Stimulated activated memory B cell treated with anti-CD40 and anti-IgM and Interleukin-4, amounts not matched to agents 10 μg/mL and 1 μg/mL and 100 μg/mL, for 72 hours (primary cell): ENCODE measurements at regions not wholly inside any gene's neighbourhood (a gene's known extent, or its start where the extent isn't known, plus 50 kb on each side); places are given as distances from the start of the nearest gene placed in this dataset.

Experiments used
- ATAC-seq: fragments of 150-1000 bp; cut with Tn5 transposase; 2 replicates; pipeline ENCODE4 v1.10.0; 2021
- H3K27ac Mint-ChIP-seq: one replicate; pipeline ENCODE4 v1.8.0; 2022; ENCODE audit warnings: mild to moderate bottlenecking, mixed read lengths
- H3K27me3 Mint-ChIP-seq: one replicate; pipeline ENCODE4 v1.8.0; 2022; ENCODE audit warnings: mixed read lengths
- H3K36me3 Mint-ChIP-seq: one replicate; pipeline ENCODE4 v1.8.0; 2022; ENCODE audit warnings: mixed read lengths
- H3K4me1 Mint-ChIP-seq: one replicate; pipeline ENCODE4 v1.8.0; 2022; ENCODE audit warnings: mixed read lengths
- H3K4me3 Mint-ChIP-seq: one replicate; pipeline ENCODE4 v1.8.0; 2022; ENCODE audit warnings: mild to moderate bottlenecking, moderate library complexity, mixed read lengths
- H3K9me3 Mint-ChIP-seq: one replicate; pipeline ENCODE4 v1.8.0; 2022; ENCODE audit warnings: mixed read lengths

DNA sequence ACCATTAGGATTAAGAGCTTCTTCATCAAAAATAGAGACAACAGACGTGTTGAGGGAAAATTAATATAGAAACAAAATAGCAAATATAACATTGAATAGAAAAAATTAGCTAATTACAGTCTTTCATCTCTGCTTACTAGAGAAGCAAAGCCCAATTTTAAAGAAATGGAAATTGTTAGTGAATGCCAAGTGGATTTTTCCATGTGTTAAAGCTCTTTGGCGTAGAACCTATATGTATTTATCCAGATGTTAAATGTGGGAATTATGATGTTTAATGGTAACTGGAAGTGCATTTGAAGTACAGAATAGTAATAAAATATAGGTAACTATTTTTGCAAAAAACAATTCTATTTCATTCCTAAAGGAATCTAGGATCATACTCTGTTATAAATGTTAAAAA lies 212.0 kb upstream of the COL3A1 start:
- Mint-ChIP-seq H3K4me1 (no peaks in the 10 kb centered on the region), H3K4me3 (no peak overlapping the region), H3K27me3 (no peaks in the 10 kb centered on the region), H3K27ac (no peak overlapping the region), H3K36me3 (no peaks in the 10 kb centered on the region), H3K9me3 (no peaks in the 10 kb centered on the region)
- no peak for ATAC-seq

DNA sequence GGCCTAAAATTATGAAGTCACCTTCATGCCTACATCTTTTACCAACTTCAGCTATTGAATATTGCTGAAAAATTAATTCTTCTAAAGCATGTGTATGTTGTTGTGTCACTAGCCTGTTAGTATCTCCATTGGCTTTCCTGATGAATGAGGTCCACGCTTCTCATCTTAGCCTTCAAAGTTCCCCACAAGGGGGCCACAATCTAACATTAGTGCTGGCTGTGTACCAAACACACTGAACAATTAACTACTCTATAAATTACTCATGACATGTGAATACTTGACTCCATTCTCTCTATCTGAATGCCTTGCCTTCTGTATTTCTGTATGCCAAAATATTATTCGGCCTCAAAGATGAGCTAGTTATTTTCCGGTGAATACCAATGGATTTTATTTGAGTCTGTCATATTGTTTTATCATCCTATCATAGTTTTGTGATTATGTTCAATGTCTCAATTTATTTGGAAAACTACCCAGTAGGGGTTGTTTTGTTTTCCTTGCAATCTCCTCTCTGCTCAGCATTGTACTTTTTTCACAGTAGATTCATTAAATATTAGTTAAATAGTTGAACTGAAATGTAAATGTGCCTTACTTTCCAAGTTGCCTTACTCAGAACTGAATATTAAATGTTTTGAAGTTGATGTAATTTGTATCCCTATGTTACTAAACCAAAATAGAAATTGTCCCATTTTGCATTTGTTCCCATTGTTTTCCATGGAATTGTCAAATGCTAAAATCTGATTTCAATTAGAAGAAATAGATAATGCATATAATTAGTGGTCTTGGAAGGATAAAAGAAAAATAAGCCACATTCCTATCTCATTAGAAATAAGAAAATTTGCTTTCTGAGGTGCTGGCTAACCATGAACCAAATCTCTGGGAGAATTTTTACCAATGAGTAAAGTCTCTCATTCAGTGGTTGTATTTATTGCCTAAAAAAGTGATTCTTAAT lies 208.4 kb upstream of the COL3A1 start:
- Mint-ChIP-seq H3K9me3 (no peaks in the 10 kb centered on the region), H3K4me3 (no peak overlapping the region), H3K36me3 (no peaks in the 10 kb centered on the region), H3K27me3 (no peaks in the 10 kb centered on the region), H3K27ac (no peak overlapping the region), H3K4me1 (no peaks in the 10 kb centered on the region)
- ATAC-seq: no peak

DNA sequence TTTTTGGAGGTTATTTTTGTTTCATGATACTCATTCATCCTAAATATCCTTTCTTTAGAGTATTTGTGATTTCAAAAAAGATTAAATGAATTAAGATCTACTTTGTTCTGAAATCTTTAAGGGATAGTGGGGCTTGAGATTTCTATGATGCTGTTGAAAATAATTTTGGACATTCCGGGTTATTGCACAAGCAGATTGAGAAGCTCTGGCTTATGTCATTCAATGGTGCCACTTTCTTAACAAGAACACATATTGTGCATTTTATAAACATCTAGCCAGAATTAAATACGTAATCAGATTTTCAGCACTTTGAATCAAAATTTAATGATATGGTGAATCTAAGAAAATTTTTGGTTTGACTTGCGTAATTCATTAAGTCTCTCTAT lies 207.7 kb upstream of the COL3A1 start:
- Mint-ChIP-seq H3K4me1 (no peaks in the 10 kb centered on the region), H3K27me3 (no peaks in the 10 kb centered on the region)
- ATAC-seq: no peak

DNA sequence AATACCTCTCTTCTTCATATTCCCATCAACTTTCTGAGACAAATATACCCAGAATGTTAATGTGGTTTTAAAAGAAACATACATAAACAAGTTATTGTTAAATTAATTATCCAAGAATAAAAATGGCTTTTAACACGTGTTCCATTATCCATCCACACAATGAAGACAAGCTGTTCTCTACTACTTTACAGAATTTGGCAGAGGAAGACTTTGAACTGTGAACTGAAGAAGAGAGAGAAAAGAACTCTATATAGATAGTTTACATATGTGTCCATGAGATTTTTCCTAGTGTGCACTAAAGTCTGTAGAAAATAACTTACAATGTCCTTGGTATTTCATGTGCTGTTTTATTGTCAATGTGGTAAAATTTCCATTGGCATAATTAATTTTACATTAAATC lies 207.0 kb upstream of the COL3A1 start:
- no peaks in the 10 kb centered on the region for H3K36me3 Mint-ChIP-seq
- H3K9me3 Mint-ChIP-seq: no peaks in the 10 kb centered on the region
- no peak for ATAC-seq
- no peak overlapping the region for H3K4me3 Mint-ChIP-seq
- no peak overlapping the region for H3K27ac Mint-ChIP-seq
- no peaks in the 10 kb centered on the region for H3K27me3 Mint-ChIP-seq
- H3K4me1 Mint-ChIP-seq: no peaks in the 10 kb centered on the region

More for the DNA sequence above, 207.7 kb upstream of the COL3A1 start:
- Mint-ChIP-seq H3K4me3 (no peak overlapping the region), H3K36me3 (no peaks in the 10 kb centered on the region), H3K9me3 (no peaks in the 10 kb centered on the region), H3K27ac (no peak overlapping the region)

DNA sequence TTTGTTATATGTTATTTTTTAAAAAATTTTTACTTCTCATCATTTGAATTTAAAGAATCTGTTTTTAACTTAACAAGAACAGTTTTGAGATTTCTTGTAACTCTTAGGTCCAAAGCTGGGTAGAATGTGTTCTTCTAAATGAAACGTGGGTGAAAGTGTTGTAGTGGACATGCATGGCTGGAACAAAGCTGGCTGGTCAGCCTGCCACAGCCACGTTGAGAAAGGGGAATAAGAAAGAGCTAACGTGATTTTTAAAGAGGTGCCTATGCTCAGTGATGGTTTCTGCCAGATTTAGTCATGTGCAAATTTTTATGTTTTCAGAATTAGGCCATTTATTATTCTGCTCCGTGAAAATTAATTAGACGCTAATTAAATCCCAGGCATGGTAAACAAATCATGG lies 203.9 kb upstream of the COL3A1 start:
- Mint-ChIP-seq H3K36me3 (no peaks in the 10 kb centered on the region), H3K27ac (no peak overlapping the region), H3K4me1 (no peaks in the 10 kb centered on the region), H3K9me3 (no peaks in the 10 kb centered on the region), H3K4me3 (no peak overlapping the region), H3K27me3 (no peaks in the 10 kb centered on the region)
- no peak for ATAC-seq

DNA sequence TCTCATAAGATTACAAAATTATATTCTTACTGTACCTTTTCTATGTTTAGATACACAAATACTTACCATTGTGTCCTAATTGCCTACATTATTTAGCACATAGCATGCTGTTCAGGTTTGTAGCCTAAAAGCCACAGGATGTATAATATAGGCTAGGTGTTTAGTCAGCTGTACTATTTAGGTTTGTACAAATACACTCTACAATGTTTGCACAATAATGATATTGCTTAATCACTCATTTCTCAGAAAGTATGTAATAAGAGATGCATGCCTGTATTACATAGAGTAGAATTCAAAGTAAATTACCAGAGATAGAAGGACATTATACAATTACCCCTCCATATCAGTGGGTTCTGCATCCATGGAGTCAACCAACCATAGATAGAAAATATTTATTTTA lies 201.1 kb upstream of the COL3A1 start:
- no peaks in the 10 kb centered on the region for H3K9me3 Mint-ChIP-seq
- no peak for ATAC-seq
- no peak overlapping the region for H3K27ac Mint-ChIP-seq
- no peaks in the 10 kb centered on the region for H3K4me1 Mint-ChIP-seq
- no peak overlapping the region for H3K4me3 Mint-ChIP-seq
- no peaks in the 10 kb centered on the region for H3K36me3 Mint-ChIP-seq
- H3K27me3 Mint-ChIP-seq: no peaks in the 10 kb centered on the region

DNA sequence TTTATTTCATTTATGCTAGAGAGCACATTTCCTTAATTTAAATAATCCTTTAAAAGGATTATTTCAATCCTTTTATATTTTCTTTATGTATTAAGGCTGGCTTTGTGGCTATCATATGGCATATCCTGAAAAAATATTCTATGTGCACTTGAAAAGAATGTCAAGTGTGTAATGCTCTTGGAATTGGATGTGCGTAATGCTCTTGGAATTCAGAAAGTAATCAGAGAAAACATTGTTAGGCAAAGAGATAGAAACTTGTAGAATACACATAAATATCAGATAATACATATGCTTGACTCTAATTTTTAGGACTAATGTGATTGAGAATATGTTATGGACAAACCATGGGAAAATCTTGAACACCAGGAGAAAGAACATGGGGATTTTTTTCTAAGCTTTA lies 197.5 kb upstream of the COL3A1 start:
- Mint-ChIP-seq H3K4me1 (no peaks in the 10 kb centered on the region), H3K36me3 (no peaks in the 10 kb centered on the region), H3K9me3 (peaks cover 2% of the 10 kb centered on the region), H3K27ac (no peak overlapping the region), H3K4me3 (no peak overlapping the region), H3K27me3 (no peaks in the 10 kb centered on the region)
- no peak for ATAC-seq

DNA sequence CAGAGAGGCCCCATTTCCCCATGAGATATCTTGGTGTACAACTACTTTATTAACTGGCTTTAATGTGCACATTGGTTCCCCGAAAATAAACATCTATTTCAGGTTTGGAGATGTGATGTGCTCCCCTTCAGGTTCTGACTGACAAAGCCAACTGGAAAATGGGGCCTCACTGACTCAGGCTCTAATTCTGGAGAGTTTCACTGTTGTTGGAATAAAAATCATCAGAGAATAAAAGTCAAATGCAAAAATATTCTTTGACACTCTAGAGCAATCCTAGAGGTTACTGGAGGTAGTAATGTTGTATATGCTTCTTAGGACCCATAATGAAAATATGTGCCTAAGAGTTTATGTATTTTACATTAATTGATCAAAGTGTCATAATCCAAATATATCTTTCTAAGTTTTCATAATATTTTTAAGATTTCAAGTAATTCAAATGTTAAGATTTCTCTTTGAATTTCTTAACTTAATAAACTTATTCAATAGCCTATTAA lies 189.9 kb upstream of the COL3A1 start:
- no peak overlapping the region for H3K27ac Mint-ChIP-seq
- no peaks in the 10 kb centered on the region for H3K36me3 Mint-ChIP-seq
- peaks cover 2% of the 10 kb centered on the region for H3K9me3 Mint-ChIP-seq
- ATAC-seq: no peak
- H3K4me1 Mint-ChIP-seq: no peaks in the 10 kb centered on the region
- H3K27me3 Mint-ChIP-seq: no peaks in the 10 kb centered on the region
- H3K4me3 Mint-ChIP-seq: no peak overlapping the region

DNA sequence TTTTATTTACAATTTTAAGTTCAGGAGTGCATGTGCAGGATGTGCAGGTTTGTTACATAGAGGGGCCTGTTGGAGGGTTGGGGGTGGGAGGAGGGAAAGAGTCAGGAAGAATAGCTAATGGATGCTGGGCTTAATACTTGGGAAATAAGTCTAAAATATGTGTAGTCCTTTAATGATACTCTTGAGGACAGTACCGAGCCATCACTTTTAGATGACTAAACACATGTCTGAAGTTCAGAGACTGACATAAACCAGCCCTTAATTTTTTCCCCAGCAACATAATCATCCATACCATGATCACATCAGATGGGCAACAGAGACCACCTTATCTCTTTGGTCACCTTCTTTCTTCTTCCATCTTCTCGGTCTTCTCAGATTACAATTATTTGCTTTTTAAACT lies 189.1 kb upstream of the COL3A1 start:
- no peak for ATAC-seq
- peaks cover 2% of the 10 kb centered on the region for H3K9me3 Mint-ChIP-seq

DNA sequence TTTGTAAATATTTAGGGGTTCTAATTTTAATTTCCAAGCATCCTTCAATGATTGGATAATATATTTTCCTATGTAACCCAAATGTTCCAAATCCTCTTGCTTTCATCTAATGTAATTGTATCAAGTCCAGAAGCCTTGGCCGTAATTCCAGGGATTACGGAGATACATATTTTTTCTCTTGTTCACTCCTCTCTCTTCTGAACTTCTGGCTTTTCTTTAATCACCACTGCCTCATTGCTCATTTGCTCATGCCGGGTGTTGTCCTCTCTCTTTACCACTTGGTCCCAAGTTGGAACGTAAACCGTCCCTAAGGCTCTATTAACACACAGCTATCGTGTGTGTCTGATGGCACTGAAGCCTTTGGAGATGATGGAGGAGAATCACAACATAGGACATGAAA lies 188.7 kb upstream of the COL3A1 start:
- no peak for ATAC-seq
- Mint-ChIP-seq H3K27me3 (no peaks in the 10 kb centered on the region), H3K36me3 (no peaks in the 10 kb centered on the region), H3K27ac (no peak overlapping the region), H3K9me3 (peaks cover 2% of the 10 kb centered on the region), H3K4me1 (no peaks in the 10 kb centered on the region), H3K4me3 (no peak overlapping the region)

More for the DNA sequence above, 189.1 kb upstream of the COL3A1 start:
- Mint-ChIP-seq H3K27me3 (no peaks in the 10 kb centered on the region), H3K4me1 (no peaks in the 10 kb centered on the region), H3K4me3 (no peak overlapping the region), H3K36me3 (no peaks in the 10 kb centered on the region), H3K27ac (no peak overlapping the region)

DNA sequence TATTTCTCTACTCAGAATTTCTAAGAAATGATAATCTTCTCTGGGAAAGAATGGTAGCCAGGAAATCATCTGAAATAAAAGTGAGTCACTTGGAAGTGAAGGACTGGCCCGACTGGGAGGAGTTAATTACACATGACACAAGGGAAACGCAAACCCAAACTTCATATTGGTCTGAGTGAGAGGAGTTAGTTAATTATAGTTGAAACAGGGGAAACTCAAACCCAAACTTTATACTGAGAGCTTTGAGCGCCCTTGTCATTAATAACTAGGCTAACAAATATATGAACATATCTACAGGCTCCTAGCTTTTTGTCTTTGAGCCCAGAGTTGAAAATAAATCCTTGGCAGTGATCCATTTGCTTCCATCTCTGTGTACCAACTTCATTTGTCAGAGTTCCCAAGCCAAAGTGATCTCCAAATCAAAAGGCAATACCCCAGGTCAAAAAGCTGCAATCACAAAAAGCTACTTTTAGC lies 187.8 kb upstream of the COL3A1 start:
- Mint-ChIP-seq H3K9me3 (no peaks in the 10 kb centered on the region), H3K4me3 (no peak overlapping the region), H3K36me3 (no peaks in the 10 kb centered on the region), H3K27me3 (no peaks in the 10 kb centered on the region), H3K27ac (no peak overlapping the region), H3K4me1 (no peaks in the 10 kb centered on the region)
- ATAC-seq: no peak

DNA sequence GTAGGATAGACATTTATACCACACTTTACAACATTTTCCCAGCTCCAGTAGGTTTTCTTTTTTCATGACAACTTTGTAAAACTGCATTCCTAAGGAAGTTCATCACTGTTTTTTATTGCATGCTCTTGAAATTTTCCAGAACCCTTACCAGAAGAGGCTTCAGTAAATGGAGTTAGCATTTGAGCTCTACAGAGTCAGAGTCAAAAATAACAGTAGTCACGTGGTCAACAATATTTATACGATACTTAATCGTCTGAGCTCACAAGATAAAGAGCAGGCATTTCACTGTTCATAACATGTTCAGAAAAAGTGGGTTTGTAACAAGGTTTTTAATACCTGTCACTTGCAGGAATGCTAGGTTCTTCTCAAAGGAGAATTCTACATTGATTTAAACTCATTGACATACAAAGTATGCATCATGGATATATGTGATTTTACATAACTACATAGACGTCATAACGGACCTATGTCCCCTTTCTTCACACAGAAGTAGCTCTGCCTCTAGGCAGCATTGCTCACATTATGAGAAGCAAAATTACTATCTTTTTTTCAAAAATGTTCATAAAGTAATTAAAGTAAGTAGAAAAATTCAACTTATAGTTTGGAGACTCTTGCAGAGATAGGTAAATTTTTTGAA lies 187.0 kb upstream of the COL3A1 start:
- no peaks in the 10 kb centered on the region for H3K27me3 Mint-ChIP-seq
- no peaks in the 10 kb centered on the region for H3K4me1 Mint-ChIP-seq
- no peak for ATAC-seq
- no peaks in the 10 kb centered on the region for H3K9me3 Mint-ChIP-seq
- H3K4me3 Mint-ChIP-seq: no peak overlapping the region
- H3K27ac Mint-ChIP-seq: no peak overlapping the region
- H3K36me3 Mint-ChIP-seq: no peaks in the 10 kb centered on the region

DNA sequence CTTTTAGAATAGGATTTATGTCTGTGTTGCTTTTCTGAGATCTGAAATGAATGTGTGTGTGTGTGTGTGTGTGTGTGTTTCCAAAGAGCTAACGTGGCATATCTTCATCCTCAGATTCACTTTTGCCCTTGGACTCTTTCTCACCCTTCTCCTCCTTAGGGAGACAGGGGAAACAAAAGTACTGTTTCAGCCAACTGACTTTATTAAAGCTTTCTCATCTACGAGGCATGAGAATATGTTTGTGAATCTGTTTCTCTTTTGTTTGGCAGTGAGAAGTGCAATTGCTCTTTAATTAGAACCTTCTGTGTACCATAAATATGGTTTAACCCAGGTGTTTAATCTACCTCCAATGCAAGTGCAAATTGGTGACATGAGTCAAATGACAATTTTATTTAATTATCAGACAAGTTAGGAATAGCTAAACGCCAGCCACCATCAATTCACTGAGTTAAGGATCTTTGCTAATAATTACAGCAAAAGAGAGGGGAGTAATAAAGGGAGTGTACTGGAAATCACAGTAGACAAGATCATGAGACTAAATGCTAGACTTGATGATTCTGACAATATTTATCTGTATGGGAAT lies 186.4 kb upstream of the COL3A1 start:
- Mint-ChIP-seq H3K9me3 (no peaks in the 10 kb centered on the region), H3K27ac (no peak overlapping the region), H3K36me3 (no peaks in the 10 kb centered on the region), H3K27me3 (no peaks in the 10 kb centered on the region), H3K4me1 (no peaks in the 10 kb centered on the region), H3K4me3 (no peak overlapping the region)
- ATAC-seq: no peak

DNA sequence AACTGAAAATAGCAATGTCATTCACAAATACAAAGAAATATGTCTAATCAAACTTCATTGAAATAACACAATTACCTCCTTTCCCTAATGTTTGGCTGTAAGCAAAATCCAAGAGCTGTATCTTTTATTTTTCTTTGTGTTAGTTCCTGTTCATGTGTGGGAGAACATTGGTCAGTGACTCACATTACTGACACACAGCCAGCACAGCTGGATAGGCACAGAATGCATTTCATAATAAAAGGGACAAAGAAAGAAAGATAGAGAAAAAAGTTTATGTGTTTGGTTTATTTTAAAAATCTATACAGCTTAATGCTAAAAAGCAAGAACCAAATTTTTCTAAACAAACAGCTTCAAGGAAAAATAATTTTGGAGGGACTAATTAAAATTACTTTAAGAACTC lies 185.6 kb upstream of the COL3A1 start:
- Mint-ChIP-seq H3K36me3 (no peaks in the 10 kb centered on the region), H3K9me3 (no peaks in the 10 kb centered on the region), H3K27ac (no peak overlapping the region), H3K4me3 (no peak overlapping the region), H3K4me1 (no peaks in the 10 kb centered on the region), H3K27me3 (no peaks in the 10 kb centered on the region)
- ATAC-seq: no peak

DNA sequence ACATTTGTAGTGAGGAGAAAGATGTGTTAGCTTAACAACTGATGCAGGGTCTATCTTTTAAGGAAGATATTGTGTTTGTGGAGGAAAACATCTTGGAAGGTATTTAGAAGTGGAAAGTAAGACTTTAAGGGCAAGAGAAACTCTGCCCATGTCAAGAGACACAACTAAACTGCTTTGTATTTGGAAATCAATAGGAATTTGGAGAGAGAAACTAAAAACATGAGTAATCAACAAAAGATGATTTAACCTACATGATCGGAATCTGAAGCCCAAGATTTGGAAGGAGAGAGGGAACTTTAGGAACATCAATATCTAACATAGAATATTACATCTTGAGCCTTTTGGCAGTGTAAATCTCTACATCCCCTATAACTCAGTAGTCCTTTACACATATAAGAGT lies 184.2 kb upstream of the COL3A1 start:
- Mint-ChIP-seq H3K4me3 (no peak overlapping the region), H3K27me3 (no peaks in the 10 kb centered on the region), H3K36me3 (no peaks in the 10 kb centered on the region), H3K27ac (no peak overlapping the region), H3K9me3 (no peaks in the 10 kb centered on the region), H3K4me1 (no peaks in the 10 kb centered on the region)
- ATAC-seq: no peak
